G401.6 (cell line): ENCODE measurements at regions not wholly inside any gene's neighbourhood (a gene's known extent, or its start where the extent isn't known, plus 50 kb on each side); places are given as distances from the start of the nearest gene placed in this dataset.
"Not testable (repeated sequence)": the region's sequence is repeated elsewhere in the genome, so short reads cannot be mapped to it uniquely, and the experiment has no call there.

Source experiments
- FAIRE-seq: peaks from 2 replicates; lab custom pipeline; 2012; peaks lifted over from hg19 to GRCh38; lab: Jason Lieb, UNC

GRCh38 chr7:54898659-54899340 is 120.0 kb upstream of the EGFR start:
- no peak for FAIRE-seq

- no peak for FAIRE-seq
These were observed 117.0 kb upstream of the EGFR start for GRCh38 chr7:54901840-54902239.

GRCh38 chr7:54904130-54904529 is 114.7 kb upstream of the EGFR start:
- FAIRE-seq = no peak

- FAIRE-seq = no peak
These were observed 113.8 kb upstream of the EGFR start for GRCh38 chr7:54904986-54905385.

GRCh38 chr7:54906963-54907362 is 111.9 kb upstream of the EGFR start:
- no peak for FAIRE-seq

GRCh38 chr7:54907981-54908380 is 110.8 kb upstream of the EGFR start:
- FAIRE-seq = no peak

GRCh38 chr7:54908760-54909438 is 109.9 kb upstream of the EGFR start:
- FAIRE-seq = no peak

- FAIRE-seq = no peak
These were observed 102.8 kb upstream of the EGFR start for GRCh38 chr7:54915870-54916598.

- FAIRE-seq = no peak
These were observed 101.0 kb upstream of the EGFR start for GRCh38 chr7:54917613-54918391.

- FAIRE-seq = no peak
These were observed 97.7 kb upstream of the EGFR start for GRCh38 chr7:54921116-54921515.

GRCh38 chr7:54931532-54931931 is 87.3 kb upstream of the EGFR start:
- peak; percentile 13 for FAIRE-seq

GRCh38 chr7:54932818-54933543 is 85.8 kb upstream of the EGFR start:
- no peak for FAIRE-seq

- no peak for FAIRE-seq
These were observed 85.2 kb upstream of the EGFR start for GRCh38 chr7:54933643-54934042.

- FAIRE-seq = no peak
These were observed 78.1 kb upstream of the EGFR start for GRCh38 chr7:54940748-54941147.

GRCh38 chr7:54944179-54944578 is 74.6 kb upstream of the EGFR start:
- no peak for FAIRE-seq

- FAIRE-seq = no peak
These were observed 72.5 kb upstream of the EGFR start for GRCh38 chr7:54946271-54946670.

GRCh38 chr7:54946764-54947163 is 72.1 kb upstream of the EGFR start:
- FAIRE-seq = no peak

GRCh38 chr7:54947266-54947665 is 71.6 kb upstream of the EGFR start:
- FAIRE-seq = no peak

- not testable (repeated sequence) for FAIRE-seq
These were observed 69.3 kb upstream of the EGFR start for GRCh38 chr7:54949514-54949913.

- FAIRE-seq = no peak
These were observed 63.5 kb upstream of the EGFR start for GRCh38 chr7:54955296-54955695.

GRCh38 chr7:54955696-54956420 is 63.0 kb upstream of the EGFR start:
- no peak for FAIRE-seq
